BE2C (cell line): ENCODE measurements at regions not wholly inside any gene's neighbourhood (a gene's known extent, or its start where the extent isn't known, plus 50 kb on each side); places are given as distances from the start of the nearest gene placed in this dataset.

Experiments
- DNase-seq: peaks from one replicate; pipeline ENCODE4 v3.0.0-alpha.2; 2020
- H3K27me3 ChIP-seq: fragments of 250-450 bp; sonication (Bioruptor Pico); 2 replicates; pipeline ENCODE4 v1.5.1; 2020; ENCODE audit warnings: mild to moderate bottlenecking
- H3K36me3 ChIP-seq: fragments of 250-450 bp; sonication (Bioruptor Pico); 2 replicates; pipeline ENCODE4 v1.5.1; 2020; ENCODE audit warnings: mild to moderate bottlenecking
- H3K4me1 ChIP-seq: fragments of 250-450 bp; sonication (Bioruptor Pico); 2 replicates; pipeline ENCODE4 v1.5.1; 2020
- H3K4me3 ChIP-seq: 2 replicates; pipeline ENCODE4 v1.5.1; 2011; ENCODE audit warnings: low read depth, low read length
- H3K9me3 ChIP-seq: fragments of 250-450 bp; sonication (Bioruptor Pico); 2 replicates; pipeline ENCODE4 v1.5.1; 2020
- CTCF ChIP-seq: IDR thresholded peaks from 2 replicates; pipeline ENCODE4 v1.5.1; 2012; ENCODE audit warnings: mild to moderate bottlenecking, low read depth, low read length

GRCh38 chr11:95451682-95452081, 220.7 kb upstream of the SESN3 start:
- Histone ChIP-seq H3K36me3 (no peaks in the 10 kb centered on the region), H3K9me3 (no peaks in the 10 kb centered on the region), H3K4me1 (peaks cover 9% of the 10 kb centered on the region), H3K4me3 (no peak overlapping the region), H3K27me3 (no peaks in the 10 kb centered on the region)
- no peak for DNase-seq
- TF ChIP-seq CTCF, result no peak

GRCh38 chr11:95451261-95451660, 220.3 kb upstream of the SESN3 start:
- Histone ChIP-seq H3K9me3 (no peaks in the 10 kb centered on the region), H3K4me1 (peaks cover 7% of the 10 kb centered on the region), H3K27me3 (no peaks in the 10 kb centered on the region), H3K36me3 (no peaks in the 10 kb centered on the region), H3K4me3 (no peak overlapping the region)
- TF ChIP-seq CTCF, result no peak
- no peak for DNase-seq

- DNase-seq, result peak; percentile 26
- H3K36me3 ChIP-seq, result no peaks in the 10 kb centered on the region
- no peak for TF ChIP-seq CTCF
Observed at GRCh38 chr11:95450547-95451123, 219.6 kb upstream of the SESN3 start.

GRCh38 chr11:95445746-95446333, 214.8 kb upstream of the SESN3 start:
- Histone ChIP-seq H3K9me3 (no peaks in the 10 kb centered on the region), H3K4me3 (no peak overlapping the region), H3K27me3 (no peaks in the 10 kb centered on the region), H3K4me1 (peaks cover 9% of the 10 kb centered on the region), H3K36me3 (no peaks in the 10 kb centered on the region)
- TF ChIP-seq CTCF, result no peak
- no peak for DNase-seq

More at GRCh38 chr11:95450547-95451123, 219.6 kb upstream of the SESN3 start:
- no peaks in the 10 kb centered on the region for H3K27me3 ChIP-seq
- H3K4me1 ChIP-seq, result peaks cover 7% of the 10 kb centered on the region
- H3K9me3 ChIP-seq, result no peaks in the 10 kb centered on the region
- no peak overlapping the region for H3K4me3 ChIP-seq

- TF ChIP-seq CTCF, result no peak
- no peaks in the 10 kb centered on the region for H3K36me3 ChIP-seq
- DNase-seq, result no peak
- no peaks in the 10 kb centered on the region for H3K27me3 ChIP-seq
- peaks cover 2% of the 10 kb centered on the region; the same call in 1 of the 2 replicates for H3K4me1 ChIP-seq
- no peak overlapping the region for H3K4me3 ChIP-seq
- H3K9me3 ChIP-seq, result no peaks in the 10 kb centered on the region
Observed at GRCh38 chr11:95444309-95445241, 213.6 kb upstream of the SESN3 start.
